ENCODE measurements at regions not wholly inside any gene's neighbourhood (a gene's known extent, or its start where the extent isn't known, plus 50 kb on each side); places are given as distances from the start of the nearest gene placed in this dataset.

DNA sequence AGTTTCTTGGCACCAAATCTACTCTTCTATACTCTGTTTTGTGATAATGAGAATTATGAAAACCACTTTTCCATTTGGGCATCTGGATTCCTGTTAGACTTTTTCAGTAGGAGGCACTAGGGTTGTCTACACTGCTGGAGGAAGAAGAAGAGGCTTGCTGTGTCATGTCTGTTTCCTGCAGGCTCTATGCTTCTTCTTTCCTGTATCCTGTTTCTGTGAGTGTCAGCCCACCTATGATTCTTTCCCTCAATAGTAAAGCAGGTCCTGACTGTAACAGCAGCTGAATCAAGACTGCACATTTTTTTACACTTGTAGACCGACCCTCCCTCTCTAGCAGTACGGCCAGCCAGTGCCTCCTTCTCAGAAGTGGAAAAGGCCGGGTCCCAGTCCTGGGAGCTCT is 603.9 kb downstream of the HDGFL1 start:
- TF ChIP-seq, protein P1, sequence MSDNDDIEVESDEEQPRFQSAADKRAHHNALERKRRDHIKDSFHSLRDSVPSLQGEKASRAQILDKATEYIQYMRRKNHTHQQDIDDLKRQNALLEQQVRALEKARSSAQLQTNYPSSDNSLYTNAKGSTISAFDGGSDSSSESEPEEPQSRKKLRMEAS (IDR thresholded peaks at IDR 0.05), result no peak
- TF ChIP-seq, protein P2, sequence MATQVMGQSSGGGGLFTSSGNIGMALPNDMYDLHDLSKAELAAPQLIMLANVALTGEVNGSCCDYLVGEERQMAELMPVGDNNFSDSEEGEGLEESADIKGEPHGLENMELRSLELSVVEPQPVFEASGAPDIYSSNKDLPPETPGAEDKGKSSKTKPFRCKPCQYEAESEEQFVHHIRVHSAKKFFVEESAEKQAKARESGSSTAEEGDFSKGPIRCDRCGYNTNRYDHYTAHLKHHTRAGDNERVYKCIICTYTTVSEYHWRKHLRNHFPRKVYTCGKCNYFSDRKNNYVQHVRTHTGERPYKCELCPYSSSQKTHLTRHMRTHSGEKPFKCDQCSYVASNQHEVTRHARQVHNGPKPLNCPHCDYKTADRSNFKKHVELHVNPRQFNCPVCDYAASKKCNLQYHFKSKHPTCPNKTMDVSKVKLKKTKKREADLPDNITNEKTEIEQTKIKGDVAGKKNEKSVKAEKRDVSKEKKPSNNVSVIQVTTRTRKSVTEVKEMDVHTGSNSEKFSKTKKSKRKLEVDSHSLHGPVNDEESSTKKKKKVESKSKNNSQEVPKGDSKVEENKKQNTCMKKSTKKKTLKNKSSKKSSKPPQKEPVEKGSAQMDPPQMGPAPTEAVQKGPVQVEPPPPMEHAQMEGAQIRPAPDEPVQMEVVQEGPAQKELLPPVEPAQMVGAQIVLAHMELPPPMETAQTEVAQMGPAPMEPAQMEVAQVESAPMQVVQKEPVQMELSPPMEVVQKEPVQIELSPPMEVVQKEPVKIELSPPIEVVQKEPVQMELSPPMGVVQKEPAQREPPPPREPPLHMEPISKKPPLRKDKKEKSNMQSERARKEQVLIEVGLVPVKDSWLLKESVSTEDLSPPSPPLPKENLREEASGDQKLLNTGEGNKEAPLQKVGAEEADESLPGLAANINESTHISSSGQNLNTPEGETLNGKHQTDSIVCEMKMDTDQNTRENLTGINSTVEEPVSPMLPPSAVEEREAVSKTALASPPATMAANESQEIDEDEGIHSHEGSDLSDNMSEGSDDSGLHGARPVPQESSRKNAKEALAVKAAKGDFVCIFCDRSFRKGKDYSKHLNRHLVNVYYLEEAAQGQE (IDR thresholded peaks at IDR 0.05), result no peak
- TF ChIP-seq, protein P3, sequence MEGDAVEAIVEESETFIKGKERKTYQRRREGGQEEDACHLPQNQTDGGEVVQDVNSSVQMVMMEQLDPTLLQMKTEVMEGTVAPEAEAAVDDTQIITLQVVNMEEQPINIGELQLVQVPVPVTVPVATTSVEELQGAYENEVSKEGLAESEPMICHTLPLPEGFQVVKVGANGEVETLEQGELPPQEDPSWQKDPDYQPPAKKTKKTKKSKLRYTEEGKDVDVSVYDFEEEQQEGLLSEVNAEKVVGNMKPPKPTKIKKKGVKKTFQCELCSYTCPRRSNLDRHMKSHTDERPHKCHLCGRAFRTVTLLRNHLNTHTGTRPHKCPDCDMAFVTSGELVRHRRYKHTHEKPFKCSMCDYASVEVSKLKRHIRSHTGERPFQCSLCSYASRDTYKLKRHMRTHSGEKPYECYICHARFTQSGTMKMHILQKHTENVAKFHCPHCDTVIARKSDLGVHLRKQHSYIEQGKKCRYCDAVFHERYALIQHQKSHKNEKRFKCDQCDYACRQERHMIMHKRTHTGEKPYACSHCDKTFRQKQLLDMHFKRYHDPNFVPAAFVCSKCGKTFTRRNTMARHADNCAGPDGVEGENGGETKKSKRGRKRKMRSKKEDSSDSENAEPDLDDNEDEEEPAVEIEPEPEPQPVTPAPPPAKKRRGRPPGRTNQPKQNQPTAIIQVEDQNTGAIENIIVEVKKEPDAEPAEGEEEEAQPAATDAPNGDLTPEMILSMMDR (IDR thresholded peaks at IDR 0.05; ENCODE audit: low read depth, low read length, missing input control), result no peak
- TF ChIP-seq FOXA1 (IDR thresholded peaks at IDR 0.05), result no peak
- TF ChIP-seq YY1 (IDR thresholded peaks at IDR 0.05), result no peak
